ENCODE measurements at regions not wholly inside any gene's neighbourhood (a gene's known extent, or its start where the extent isn't known, plus 50 kb on each side); places are given as distances from the start of the nearest gene placed in this dataset.

- 94% methylated on average over 6 of the region's 7 CpGs for WGBS
- no peak overlapping the region for H3K23ac ChIP-seq (ENCODE audit: low read length in 2 of 2)
- peak overlapping the region; percentile 26 for H3K9ac ChIP-seq (ENCODE audit: low read length)
- H3K27ac ChIP-seq (ENCODE audit: low read length, poor library complexity, severe bottlenecking): no peak overlapping the region
- DNase-seq: no peak
- H2BK12ac ChIP-seq (ENCODE audit: low read length in 2 of 2): no peak overlapping the region
- peaks cover 6% of the 10 kb centered on the region for H3K4me1 ChIP-seq (ENCODE audit: control insufficient read depth, insufficient read depth, low read depth, low read length)
- H2BK15ac ChIP-seq (ENCODE audit: low read depth, poor library complexity, severe bottlenecking): no peak overlapping the region
- H2BK5ac ChIP-seq (ENCODE audit: low read depth, low read length, poor library complexity, severe bottlenecking): no peak overlapping the region
- no peak overlapping the region for H3K4me2 ChIP-seq (ENCODE audit: low read length, poor library complexity, severe bottlenecking)
- H4K91ac ChIP-seq (ENCODE audit: low read length): no peak overlapping the region
- H3K79me1 ChIP-seq (replicated peaks; ENCODE audit: low read length, poor library complexity, severe bottlenecking): no peaks in the 10 kb centered on the region
- H2AK5ac ChIP-seq (ENCODE audit: low read length, severe bottlenecking): no peak overlapping the region
- no peaks in the 10 kb centered on the region for H3K27me3 ChIP-seq (ENCODE audit: control insufficient read depth in 1 of 2, insufficient read depth in 1 of 2, low read length in 2 of 2)
- no peaks in the 10 kb centered on the region for H3K36me3 ChIP-seq (ENCODE audit: control insufficient read depth in 1 of 2, insufficient read depth in 2 of 2, low read depth in 1 of 2, low read length in 2 of 2)
- no peak overlapping the region for H2BK120ac ChIP-seq (ENCODE audit: low read depth, low read length)
- H3K14ac ChIP-seq (ENCODE audit: low read length in 2 of 2): no peak overlapping the region
- H4K8ac ChIP-seq (ENCODE audit: low read length): no peak overlapping the region
- no peaks in the 10 kb centered on the region for H3K9me3 ChIP-seq (ENCODE audit: control insufficient read depth, low read length)
- H3K4me3 ChIP-seq (ENCODE audit: insufficient read depth in 1 of 2, low read depth in 1 of 2, low read length in 2 of 2): no peak overlapping the region
- H3K18ac ChIP-seq (ENCODE audit: low read depth in 1 of 2, low read length in 2 of 2): no peak overlapping the region
- no peak overlapping the region for H2AFZ ChIP-seq (ENCODE audit: low read depth, low read length)
- peak overlapping the region in 1 of 2 experiments; percentile 55 for H3K4ac ChIP-seq (ENCODE audit: low read depth in 1 of 2, low read length in 2 of 2)
Observed at GRCh38 chr6:139530561-139530960, 156.1 kb upstream of the CITED2 start.

- Histone ChIP-seq H3K23ac (ENCODE audit: low read length in 2 of 2) (no peak overlapping the region), H3K27ac (ENCODE audit: low read length, poor library complexity, severe bottlenecking) (no peak overlapping the region), H3K4me3 (ENCODE audit: insufficient read depth in 1 of 2, low read depth in 1 of 2, low read length in 2 of 2) (no peak overlapping the region), H2AFZ (ENCODE audit: low read depth, low read length) (no peak overlapping the region), H3K18ac (ENCODE audit: low read depth in 1 of 2, low read length in 2 of 2) (no peak overlapping the region), H3K14ac (ENCODE audit: low read length in 2 of 2) (no peak overlapping the region), H3K4ac (ENCODE audit: low read depth in 1 of 2, low read length in 2 of 2) (no peak overlapping the region), H3K27me3 (ENCODE audit: control insufficient read depth in 1 of 2, insufficient read depth in 1 of 2, low read length in 2 of 2) (no peaks in the 10 kb centered on the region), H3K9ac (ENCODE audit: low read length) (no peak overlapping the region), H3K36me3 (ENCODE audit: control insufficient read depth in 1 of 2, insufficient read depth in 2 of 2, low read depth in 1 of 2, low read length in 2 of 2) (no peaks in the 10 kb centered on the region), H2AK5ac (ENCODE audit: low read length, severe bottlenecking) (no peak overlapping the region), H2BK120ac (ENCODE audit: low read depth, low read length) (no peak overlapping the region), H4K91ac (ENCODE audit: low read length) (peak overlapping the region; percentile 34), H3K9me3 (ENCODE audit: control insufficient read depth, low read length) (no peaks in the 10 kb centered on the region), H3K4me2 (ENCODE audit: low read length, poor library complexity, severe bottlenecking) (no peak overlapping the region), H2BK12ac (ENCODE audit: low read length in 2 of 2) (no peak overlapping the region), H2BK15ac (ENCODE audit: low read depth, poor library complexity, severe bottlenecking) (no peak overlapping the region), H3K79me1 (replicated peaks; ENCODE audit: low read length, poor library complexity, severe bottlenecking) (no peaks in the 10 kb centered on the region), H3K4me1 (ENCODE audit: control insufficient read depth, insufficient read depth, low read depth, low read length) (peaks cover 5% of the 10 kb centered on the region), H2BK5ac (ENCODE audit: low read depth, low read length, poor library complexity, severe bottlenecking) (no peak overlapping the region), H4K8ac (ENCODE audit: low read length) (no peak overlapping the region)
- WGBS: no CpG with 5 or more reads among the region's 1 CpG
- DNase-seq: no peak
Observed at GRCh38 chr6:139529420-139529819, 155.0 kb upstream of the CITED2 start.

GRCh38 chr6:139528471-139528870 lies 154.0 kb upstream of the CITED2 start:
- DNase-seq: no peak
- Histone ChIP-seq H4K91ac (ENCODE audit: low read length) (no peak overlapping the region), H3K27me3 (ENCODE audit: control insufficient read depth in 1 of 2, insufficient read depth in 1 of 2, low read length in 2 of 2) (no peaks in the 10 kb centered on the region), H3K9me3 (ENCODE audit: control insufficient read depth, low read length) (no peaks in the 10 kb centered on the region), H3K4ac (ENCODE audit: low read depth in 1 of 2, low read length in 2 of 2) (no peak overlapping the region), H3K27ac (ENCODE audit: low read length, poor library complexity, severe bottlenecking) (no peak overlapping the region), H2AK5ac (ENCODE audit: low read length, severe bottlenecking) (no peak overlapping the region), H3K14ac (ENCODE audit: low read length in 2 of 2) (no peak overlapping the region), H2BK120ac (ENCODE audit: low read depth, low read length) (no peak overlapping the region), H3K4me1 (ENCODE audit: control insufficient read depth, insufficient read depth, low read depth, low read length) (no peaks in the 10 kb centered on the region), H2AFZ (ENCODE audit: low read depth, low read length) (no peak overlapping the region), H3K79me1 (replicated peaks; ENCODE audit: low read length, poor library complexity, severe bottlenecking) (no peaks in the 10 kb centered on the region), H3K4me3 (ENCODE audit: insufficient read depth in 1 of 2, low read depth in 1 of 2, low read length in 2 of 2) (no peak overlapping the region), H2BK12ac (ENCODE audit: low read length in 2 of 2) (no peak overlapping the region), H2BK5ac (ENCODE audit: low read depth, low read length, poor library complexity, severe bottlenecking) (no peak overlapping the region), H3K18ac (ENCODE audit: low read depth in 1 of 2, low read length in 2 of 2) (no peak overlapping the region), H3K36me3 (ENCODE audit: control insufficient read depth in 1 of 2, insufficient read depth in 2 of 2, low read depth in 1 of 2, low read length in 2 of 2) (no peaks in the 10 kb centered on the region), H3K23ac (ENCODE audit: low read length in 2 of 2) (no peak overlapping the region), H4K8ac (ENCODE audit: low read length) (no peak overlapping the region), H3K9ac (ENCODE audit: low read length) (no peak overlapping the region), H3K4me2 (ENCODE audit: low read length, poor library complexity, severe bottlenecking) (no peak overlapping the region), H2BK15ac (ENCODE audit: low read depth, poor library complexity, severe bottlenecking) (no peak overlapping the region)
- 83% methylated on average over 1 of the region's 2 CpGs for WGBS

- no peak overlapping the region for H2BK15ac ChIP-seq (ENCODE audit: low read depth, poor library complexity, severe bottlenecking)
- no peak overlapping the region for H3K4me2 ChIP-seq (ENCODE audit: low read length, poor library complexity, severe bottlenecking)
- no peaks in the 10 kb centered on the region for H3K4me1 ChIP-seq (ENCODE audit: control insufficient read depth, insufficient read depth, low read depth, low read length)
- no peak overlapping the region for H3K4ac ChIP-seq (ENCODE audit: low read depth in 1 of 2, low read length in 2 of 2)
- H2BK120ac ChIP-seq (ENCODE audit: low read depth, low read length): no peak overlapping the region
- no peak overlapping the region for H2AFZ ChIP-seq (ENCODE audit: low read depth, low read length)
- H3K27ac ChIP-seq (ENCODE audit: low read length, poor library complexity, severe bottlenecking): no peak overlapping the region
- H3K18ac ChIP-seq (ENCODE audit: low read depth in 1 of 2, low read length in 2 of 2): no peak overlapping the region
- H3K14ac ChIP-seq (ENCODE audit: low read length in 2 of 2): no peak overlapping the region
- H4K8ac ChIP-seq (ENCODE audit: low read length): no peak overlapping the region
- H3K9ac ChIP-seq (ENCODE audit: low read length): no peak overlapping the region
- no peak overlapping the region for H2BK12ac ChIP-seq (ENCODE audit: low read length in 2 of 2)
- H3K27me3 ChIP-seq (ENCODE audit: control insufficient read depth in 1 of 2, insufficient read depth in 1 of 2, low read length in 2 of 2): no peaks in the 10 kb centered on the region
- WGBS: no CpG with 5 or more reads among the region's 2 CpGs
- no peak overlapping the region for H2AK5ac ChIP-seq (ENCODE audit: low read length, severe bottlenecking)
- no peaks in the 10 kb centered on the region for H3K36me3 ChIP-seq (ENCODE audit: control insufficient read depth in 1 of 2, insufficient read depth in 2 of 2, low read depth in 1 of 2, low read length in 2 of 2)
- H4K91ac ChIP-seq (ENCODE audit: low read length): no peak overlapping the region
- no peaks in the 10 kb centered on the region for H3K79me1 ChIP-seq (replicated peaks; ENCODE audit: low read length, poor library complexity, severe bottlenecking)
- no peak overlapping the region for H3K23ac ChIP-seq (ENCODE audit: low read length in 2 of 2)
- DNase-seq: no peak
- H3K9me3 ChIP-seq (ENCODE audit: control insufficient read depth, low read length): no peaks in the 10 kb centered on the region
- no peak overlapping the region for H3K4me3 ChIP-seq (ENCODE audit: insufficient read depth in 1 of 2, low read depth in 1 of 2, low read length in 2 of 2)
- H2BK5ac ChIP-seq (ENCODE audit: low read depth, low read length, poor library complexity, severe bottlenecking): no peak overlapping the region
Observed at GRCh38 chr6:139525415-139525814, 151.0 kb upstream of the CITED2 start.
